GM19397 (cell line): ENCODE measurements at regions not wholly inside any gene's neighbourhood (a gene's known extent, or its start where the extent isn't known, plus 50 kb on each side); places are given as distances from the start of the nearest gene placed in this dataset.
A peak's percentile ranks its signal among the peaks of the same experiment; 100 is the strongest.

Experiments used
- ATAC-seq: cut with Tn5 transposase; IDR thresholded peaks from one replicate; pipeline ENCODE4 v1.9.1; 2021; ENCODE audit warnings: mild to moderate bottlenecking, moderate library complexity; ENCODE audit not compliant: unreplicated experiment

DNA sequence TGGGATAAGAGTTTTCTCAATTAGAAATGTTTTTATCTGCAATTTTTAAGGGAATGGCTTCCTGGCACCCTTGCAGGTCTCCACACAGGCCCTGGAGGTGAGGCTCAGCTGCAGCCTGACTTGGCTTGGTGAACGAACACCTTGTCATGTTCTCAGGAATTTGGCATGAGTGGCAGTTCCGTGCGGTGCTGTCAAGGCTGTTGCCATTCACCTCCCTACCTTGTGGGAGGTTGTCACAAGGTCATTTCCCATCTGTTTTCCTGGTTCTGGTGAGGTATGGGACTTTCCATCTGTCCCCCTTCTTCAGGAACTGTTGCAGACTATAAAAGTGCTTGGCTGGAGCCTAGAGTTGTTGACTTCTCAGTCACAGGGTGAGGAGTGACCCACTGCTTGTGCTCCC is 82.9 kb downstream of the ELOVL4 start:
- no peak for ATAC-seq

DNA sequence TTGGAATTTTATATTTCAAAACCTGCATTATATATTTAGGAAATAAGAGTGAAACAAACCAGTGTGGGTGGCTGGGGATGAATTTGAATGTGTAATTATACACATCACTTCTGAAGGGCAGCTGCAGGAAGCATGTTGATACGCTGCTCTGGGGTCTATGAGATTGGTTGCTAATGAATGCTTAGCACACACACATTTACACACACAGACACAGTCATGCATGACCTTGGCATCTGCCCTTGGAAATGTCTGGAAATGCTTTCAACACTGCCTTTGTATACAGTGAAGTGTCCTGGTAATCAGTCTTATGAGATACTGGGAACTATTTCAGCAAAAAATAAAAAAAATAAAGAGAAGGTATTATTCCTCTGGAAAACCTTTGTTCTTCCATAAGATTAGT is 83.4 kb downstream of the ELOVL4 start:
- ATAC-seq: no peak

DNA sequence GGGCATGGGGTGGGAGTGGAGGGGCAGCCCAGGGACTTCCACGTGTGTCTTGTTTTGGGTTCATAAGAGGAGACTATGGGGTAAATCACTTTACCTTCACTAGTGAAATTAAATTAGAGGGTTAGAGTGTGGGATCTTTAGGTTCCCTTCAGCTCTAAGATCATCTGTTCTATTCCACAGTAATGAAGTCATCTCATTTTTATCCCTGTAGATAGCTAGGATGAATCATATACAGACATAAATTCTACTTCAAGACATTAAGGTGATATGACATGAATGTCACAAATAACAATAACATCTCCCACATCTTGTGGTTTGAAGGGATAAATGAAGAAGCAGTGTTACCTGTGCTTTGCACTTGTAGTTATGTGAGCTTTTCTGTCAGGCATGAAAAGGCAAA is 83.8 kb downstream of the ELOVL4 start:
- no peak for ATAC-seq

DNA sequence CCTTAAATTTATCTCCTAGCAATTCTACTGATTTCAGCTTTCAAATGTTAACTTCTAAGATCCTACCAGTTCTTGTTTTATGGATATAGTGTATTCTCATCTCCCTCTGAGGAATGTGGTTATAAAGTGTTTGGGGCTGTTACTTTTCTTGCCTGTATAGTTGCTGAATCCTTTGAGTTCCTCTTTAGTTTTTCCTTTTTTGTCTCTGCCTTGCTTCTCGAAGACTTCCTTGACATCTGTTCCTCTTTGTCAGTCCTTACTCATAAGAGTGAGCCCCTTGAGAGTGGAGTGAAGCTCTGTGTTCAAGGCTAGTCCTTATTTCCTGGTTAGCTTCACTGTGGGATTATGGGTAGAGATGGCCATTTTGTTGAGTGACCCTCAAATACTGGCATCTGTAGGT is 84.6 kb downstream of the ELOVL4 start:
- no peak for ATAC-seq

DNA sequence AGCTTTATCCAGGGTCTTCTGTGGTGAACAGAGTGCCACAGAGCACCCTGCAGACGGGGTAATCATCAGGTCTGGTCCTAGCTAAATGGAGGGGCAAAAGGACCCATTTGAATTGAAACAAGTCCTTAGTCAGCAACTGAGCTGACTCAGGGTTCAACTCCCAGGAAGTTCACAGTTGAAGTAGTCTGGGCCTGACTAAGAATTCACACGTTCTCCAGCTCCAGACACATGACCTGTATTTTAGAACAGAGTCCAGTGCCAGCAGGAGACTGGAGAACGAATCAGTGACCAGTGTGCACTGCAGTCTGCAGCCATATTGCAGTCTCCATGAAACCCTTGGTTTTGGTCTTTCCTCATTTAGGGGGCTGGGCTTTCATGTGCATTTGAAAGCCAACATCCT is 85.2 kb downstream of the ELOVL4 start:
- no peak for ATAC-seq

DNA sequence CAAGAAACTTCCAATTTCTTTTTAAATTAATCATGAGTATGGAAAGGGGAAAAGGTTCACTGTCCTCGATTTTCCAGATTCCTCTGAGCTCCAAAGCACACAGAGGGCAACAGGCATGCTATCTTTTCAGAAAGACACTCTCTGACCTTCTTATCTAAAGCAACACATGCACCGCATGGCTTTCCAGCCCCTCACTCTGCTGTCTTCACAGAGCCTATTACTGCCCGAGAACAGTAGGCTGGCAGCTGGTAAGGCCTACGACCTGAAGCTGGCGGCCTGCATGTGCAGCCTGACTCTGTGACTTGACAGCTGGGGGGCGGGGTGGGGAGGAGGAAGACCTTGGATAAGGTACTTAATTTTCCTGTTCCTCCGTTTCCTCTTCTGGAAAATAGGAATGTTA is 86.3 kb downstream of the ELOVL4 start:
- no peak for ATAC-seq

DNA sequence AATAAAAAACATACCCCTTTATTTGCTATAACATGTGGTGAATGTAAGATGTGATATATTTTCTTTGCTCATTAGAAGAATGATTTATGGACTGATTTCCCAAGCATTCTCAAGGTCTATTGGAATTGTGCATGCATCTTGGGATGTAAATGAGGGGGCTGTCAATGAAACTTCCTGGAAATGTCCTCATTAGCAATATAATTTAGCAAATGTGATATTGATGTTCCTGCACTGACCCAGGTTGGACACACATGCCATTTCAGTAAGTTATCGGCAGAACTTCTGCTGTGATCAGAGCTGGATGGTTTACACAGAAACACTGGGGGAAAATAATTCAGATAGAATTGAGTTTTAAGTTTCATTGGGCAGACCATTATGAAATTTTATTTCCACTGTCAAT is 99.9 kb downstream of the ELOVL4 start:
- no peak for ATAC-seq

DNA sequence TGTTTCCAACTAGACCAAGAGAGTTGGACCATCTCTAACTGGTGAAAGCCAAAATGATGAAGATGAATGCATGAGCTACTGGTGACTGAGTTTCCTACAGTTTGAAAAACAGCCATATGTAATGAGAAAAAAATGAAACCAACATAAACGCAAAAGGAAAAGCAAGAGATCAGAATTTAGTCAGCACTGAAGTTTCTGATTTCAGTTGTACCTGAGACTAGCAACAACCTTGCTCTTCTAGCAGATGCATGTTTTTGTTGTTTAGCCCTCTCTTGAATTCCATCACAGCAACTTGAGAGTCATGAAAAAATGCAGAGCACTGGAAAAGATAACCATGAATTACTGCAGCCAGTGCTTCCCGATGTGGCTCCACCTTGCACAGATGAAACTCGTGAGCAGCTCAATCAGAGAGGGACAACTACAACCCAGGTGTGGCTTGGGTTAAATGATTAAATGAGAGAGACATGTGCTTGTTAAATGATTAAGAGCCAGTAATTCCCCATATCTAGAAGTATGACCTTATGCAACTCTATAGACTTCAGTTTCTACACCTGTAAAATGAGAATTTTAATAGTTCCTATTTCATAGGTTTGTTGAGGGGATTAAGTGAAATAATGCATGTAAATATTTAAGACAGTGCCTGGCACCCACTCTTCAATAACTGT is 104.8 kb downstream of the ELOVL4 start:
- peak; percentile 71 for ATAC-seq

DNA sequence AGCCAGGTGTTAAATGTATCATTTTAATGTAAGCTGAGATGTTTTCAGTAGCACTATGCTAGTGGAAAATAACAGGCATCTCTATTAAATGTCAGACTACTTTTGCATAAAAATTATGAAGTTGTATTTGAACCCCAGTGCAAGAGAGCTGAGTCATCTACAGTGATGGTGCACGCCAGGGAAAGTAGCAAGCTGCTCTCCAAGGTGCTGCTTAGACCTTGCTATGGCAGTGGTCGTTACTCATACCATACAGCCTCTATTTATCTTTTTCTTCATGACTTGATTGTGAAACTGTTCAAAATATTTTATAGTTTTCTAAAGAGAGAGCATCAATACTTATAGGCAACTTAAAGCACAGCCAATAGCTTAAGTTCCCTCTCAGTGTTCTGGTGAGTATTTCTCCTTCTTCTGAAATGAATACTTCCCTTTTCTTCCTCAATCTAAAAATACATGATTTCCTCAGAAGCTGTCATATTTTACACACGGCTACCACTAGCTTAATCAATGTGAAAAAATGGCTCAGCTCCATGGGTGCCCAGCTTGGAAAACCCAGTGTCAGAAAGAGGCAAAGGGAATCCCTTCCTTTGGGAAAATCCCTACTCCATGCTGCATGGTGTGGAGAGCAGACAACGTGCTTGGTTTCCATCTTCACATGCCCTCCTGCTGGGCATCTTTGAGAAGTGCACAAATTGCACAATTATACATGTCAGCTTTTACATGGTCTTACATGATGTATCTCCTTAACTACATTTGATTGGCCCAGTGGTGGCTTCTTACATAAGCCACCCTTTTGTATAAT is 105.6 kb downstream of the ELOVL4 start:
- peak; percentile 36 for ATAC-seq

DNA sequence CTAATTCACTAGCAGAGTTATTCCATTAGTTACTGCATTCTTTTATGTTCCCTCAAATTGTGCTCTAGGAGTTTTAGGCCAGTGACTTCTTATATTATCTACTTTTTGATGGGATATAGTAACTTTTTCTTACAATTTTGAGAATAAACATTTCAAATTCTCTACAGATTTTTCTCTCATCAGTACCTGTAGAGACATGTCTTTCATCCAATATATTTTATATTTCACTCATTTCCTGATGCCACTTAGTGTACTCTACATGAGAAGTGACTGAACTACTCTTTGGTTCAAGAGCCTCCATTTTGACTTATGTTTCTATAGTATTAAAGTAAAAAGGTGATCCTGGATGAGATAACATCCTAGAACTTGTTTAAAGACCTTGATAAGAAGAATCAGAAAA is 108.5 kb downstream of the ELOVL4 start:
- no peak for ATAC-seq

DNA sequence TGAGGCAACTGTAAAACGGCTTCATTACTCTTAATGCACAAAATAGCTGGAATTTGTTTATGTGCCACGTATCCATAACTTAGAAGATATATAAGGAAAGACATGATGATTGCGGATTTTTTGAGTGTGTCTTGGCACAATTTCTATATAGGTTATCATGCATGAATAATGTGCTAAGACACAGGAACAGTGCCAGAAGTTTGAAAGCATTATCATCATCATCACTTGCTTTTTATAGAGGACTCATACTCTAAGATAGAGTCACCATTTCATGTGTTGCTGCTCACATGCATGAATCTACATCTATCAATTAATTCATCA is 113.4 kb downstream of the ELOVL4 start:
- no peak for ATAC-seq

DNA sequence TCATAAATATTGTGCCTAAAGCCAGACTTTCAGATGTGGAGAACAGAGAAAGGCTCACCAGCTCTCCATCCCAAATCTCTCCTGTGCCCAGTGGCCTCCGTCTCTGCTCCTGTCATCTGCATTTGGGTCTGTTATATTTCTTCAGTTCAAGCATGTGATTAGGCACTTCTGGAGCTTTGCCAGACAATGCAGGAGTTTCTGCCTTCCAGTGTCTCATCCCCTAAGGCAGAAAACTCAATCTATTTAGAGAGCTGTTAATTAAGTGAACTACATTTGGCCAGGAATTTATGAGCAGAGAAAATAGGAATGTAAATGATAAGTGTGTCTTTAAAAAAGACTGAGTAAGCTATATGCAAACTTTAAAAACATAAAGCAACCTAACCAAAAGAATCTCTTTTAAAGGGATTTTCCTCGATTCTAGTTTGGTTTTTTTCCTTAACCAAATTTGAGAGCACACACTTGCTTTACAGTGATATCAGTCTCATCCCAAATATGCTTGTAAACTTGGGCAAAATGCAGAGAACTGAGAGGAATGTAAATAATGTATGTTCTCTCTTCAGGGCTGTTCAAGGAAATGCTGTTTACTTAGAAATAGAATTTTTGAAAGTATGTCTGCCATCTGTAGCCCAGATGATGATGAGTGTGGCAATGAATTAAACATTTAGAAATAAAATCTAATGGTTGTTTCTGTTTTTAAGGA is 113.9 kb downstream of the ELOVL4 start:
- ATAC-seq: no peak

DNA sequence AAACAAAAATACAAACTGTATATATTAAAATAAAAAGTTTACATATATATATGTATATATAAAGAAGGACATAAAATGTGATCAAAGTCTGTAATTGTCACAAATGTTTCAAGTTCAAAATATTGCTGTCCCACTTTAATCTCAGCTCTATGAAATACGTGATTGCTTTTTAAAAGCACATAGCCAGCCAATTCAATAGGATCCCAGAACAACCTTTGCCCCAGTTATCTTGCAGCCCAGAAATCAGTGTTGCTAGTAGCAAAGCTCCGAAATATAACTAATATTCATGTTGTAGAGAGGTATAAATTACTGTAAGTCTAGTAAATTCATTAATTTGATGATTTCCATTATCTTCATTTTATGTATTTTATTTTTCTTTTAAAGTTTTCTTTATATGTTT is 114.6 kb downstream of the ELOVL4 start:
- ATAC-seq: no peak

DNA sequence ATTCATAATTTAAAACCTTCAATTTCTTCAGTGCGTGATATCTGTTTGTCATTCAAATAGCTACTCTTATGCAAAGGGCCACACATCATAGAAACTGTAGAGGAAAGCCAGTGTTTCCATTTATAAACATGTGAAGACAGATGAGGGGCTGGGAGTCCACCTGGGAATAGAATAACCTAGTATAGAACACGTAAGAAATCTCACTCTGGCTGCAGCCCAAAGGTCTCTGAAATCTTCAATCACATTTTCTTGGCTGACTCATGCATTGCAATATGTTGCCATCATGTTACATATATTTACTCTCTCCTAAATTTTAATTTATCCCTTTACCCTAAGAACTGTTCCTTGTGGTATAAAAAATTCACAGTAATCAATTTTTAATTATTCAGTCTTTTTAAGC is 123.2 kb downstream of the ELOVL4 start:
- ATAC-seq: no peak

DNA sequence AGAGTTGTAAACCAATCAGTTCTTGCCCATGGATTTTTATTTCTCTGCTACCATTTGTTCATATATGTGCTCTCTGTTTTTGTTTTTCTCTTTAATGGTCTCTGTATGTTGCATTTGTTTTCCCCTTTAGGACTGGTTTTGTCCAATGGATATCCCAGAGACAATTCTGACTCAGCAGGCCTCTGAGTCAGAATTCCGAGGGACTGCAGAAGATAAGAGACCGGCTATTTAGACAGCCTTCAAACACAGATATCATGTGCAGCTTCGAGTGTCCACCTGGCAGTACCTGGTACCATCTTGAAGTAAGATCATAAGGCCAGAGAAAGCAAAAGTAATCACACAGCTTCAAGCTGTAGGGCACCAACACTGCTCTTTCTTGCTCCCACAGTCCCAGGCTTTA is 125.5 kb downstream of the ELOVL4 start:
- ATAC-seq: no peak

DNA sequence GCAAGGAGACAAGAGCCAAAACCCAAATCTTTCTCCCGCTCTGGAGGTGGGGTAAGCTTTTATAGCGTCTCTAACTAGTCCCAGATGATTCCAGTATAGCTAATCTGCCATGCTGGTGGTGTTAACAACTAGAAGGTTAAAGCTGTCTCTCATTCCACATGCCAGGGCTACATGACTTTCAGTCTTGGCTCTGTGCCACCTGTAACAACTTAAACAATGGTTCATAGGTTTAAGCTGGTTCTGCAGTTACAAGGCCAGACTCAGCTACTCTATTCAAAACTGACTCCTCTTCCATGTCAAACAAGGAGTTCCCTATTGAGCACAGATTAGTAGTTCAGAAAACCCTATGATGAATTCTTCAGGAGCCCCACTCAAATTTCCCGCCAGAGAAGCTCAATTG is 128.9 kb downstream of the ELOVL4 start:
- ATAC-seq: no peak

DNA sequence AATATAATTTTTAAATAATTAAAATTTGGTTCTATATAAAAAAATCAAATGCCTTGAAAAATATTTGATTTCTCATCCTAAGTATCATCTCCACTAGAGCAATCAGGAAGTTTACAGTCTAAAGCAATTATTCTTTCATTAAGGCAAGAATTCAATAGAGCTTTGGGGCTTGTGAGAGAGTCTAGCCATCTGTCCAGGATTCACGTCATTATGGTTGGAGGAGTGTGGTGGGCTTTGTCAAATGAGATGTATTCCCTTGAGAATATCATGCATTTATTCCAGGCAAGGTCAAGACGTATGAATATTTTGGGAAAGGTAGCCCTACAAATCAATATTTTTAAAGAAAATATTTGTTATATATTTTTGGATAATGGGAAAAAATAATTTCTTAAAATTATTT is 132.4 kb downstream of the ELOVL4 start:
- no peak for ATAC-seq

DNA sequence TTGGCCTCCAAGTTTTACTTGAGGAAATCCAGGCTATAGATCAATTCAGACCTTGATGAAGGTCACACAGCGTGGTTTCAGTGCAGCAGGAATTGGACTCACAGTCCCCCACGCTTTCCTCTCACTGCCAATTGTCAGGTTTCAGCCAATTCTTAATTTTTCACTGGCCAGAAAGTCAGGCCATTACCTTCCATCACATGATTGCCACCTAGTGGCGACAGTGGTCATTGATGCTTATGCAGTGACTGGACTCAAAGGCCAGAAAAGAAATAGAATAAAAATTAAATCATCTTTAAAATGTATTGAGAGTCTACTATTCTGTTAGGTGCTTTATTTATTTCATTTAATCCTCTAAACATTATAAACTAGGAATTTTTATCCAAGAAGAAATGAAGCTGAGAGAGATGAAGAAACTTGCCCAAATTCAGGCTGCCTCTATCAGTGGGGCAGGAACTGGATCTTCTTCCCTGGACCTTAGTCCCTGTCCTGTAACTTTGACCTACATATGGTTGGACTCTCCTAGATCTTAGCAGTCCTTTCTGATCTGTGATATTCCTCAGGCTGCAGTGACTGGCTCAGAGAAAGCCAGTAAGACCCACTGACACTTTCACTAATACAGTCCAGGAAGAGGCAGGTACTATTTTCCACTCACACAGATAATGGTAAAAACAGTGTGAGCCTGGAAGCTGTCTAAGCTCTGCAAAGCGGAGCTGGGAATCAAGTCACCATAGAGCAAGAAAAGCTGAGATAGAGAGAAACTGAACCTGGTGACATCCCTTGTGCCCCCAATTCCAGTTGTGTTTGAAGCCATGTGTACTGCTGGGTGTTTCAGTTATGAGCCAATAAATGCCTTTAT is 133.3 kb downstream of the ELOVL4 start:
- ATAC-seq: peak; percentile 80

DNA sequence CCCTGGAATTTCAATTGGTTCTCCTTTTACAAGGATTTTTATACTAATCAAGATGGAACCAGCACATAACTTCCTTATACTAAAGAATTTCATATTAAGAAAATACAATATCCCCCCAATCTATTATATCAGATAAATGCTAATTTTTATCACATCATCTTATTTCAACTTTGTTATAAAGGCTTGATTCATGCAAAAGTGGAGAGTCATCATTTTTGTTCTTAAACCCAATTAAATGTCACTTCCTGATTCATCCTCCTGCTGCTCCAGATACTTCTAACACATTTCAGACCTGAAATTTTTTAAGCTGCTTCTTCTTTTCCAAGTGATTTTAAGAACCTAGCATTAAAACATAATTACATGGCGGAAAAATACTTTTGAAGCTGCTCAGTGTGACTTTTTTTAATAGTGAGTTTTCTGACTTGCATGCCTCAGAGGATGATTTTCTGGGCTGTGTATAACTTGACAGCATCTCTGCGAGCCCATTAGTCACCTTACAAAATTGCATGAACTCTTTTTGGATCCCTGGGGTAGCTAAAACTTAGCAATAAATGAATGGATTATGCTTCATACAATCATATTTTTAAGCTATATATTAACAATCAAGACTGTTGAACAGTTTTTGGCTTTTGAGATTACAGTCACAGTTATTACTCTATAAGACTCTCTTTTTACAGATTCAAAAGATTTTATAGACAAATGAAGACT is 134.1 kb downstream of the ELOVL4 start:
- ATAC-seq: no peak

DNA sequence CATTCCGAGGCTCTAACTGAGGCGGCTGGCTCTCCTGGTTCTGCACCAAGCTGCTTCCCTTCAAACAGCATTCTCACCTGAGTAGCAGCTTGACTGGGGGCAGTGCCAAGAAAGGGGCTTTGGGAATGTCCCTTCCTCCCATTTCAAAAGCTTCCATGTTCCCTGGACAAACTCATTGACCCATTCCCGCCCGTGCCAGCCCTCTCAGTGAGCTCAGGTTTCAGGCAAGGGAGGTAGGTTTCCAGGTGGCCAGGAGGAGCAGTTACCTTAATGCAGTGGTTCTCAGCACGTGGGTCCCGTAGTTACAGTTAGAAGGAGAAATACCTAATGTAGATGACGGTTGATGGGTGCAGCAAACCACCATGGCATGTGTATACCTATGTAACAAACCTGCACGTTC is 135.2 kb downstream of the ELOVL4 start:
- no peak for ATAC-seq

DNA sequence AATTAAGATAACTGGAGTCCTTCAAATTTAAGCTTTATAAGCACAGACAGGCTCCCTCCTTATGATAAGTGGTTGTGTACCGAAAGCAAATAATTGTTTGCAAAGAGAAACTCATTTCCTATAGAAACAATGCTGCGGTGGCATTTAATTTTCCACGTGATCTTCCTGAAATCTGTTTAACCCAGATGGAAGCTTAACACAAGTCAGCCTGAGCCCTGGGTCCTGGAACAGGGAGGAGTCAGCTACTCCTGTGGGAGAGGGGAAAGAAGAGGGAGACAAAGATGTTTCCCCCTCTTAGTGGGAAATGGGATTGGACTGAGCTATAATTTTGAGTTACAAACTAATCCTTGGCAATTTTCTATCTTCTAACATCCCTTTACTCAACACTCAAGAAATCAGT is 136.5 kb downstream of the ELOVL4 start:
- ATAC-seq: no peak
